ENCODE measurements at regions not wholly inside any gene's neighbourhood (a gene's known extent, or its start where the extent isn't known, plus 50 kb on each side); places are given as distances from the start of the nearest gene placed in this dataset.
"Not testable (repeated sequence)": the region's sequence is repeated elsewhere in the genome, so short reads cannot be mapped to it uniquely, and the experiment has no call there.

- DNase-seq (ENCODE audit: extremely low read depth in 1 of 11, low read depth in 9 of 11, low spot score in 4 of 11) = peak in 6 of 11 donors; percentile 7 to 41 (median 28)
Observed at GRCh38 chr4:126604268-126604867, 1028.4 kb upstream of the INTU start.

- no peak for DNase-seq (ENCODE audit: extremely low read depth in 1 of 11, low read depth in 9 of 11, low spot score in 4 of 11)
Observed at GRCh38 chr4:126610933-126611332, 1021.8 kb upstream of the INTU start.

DNA sequence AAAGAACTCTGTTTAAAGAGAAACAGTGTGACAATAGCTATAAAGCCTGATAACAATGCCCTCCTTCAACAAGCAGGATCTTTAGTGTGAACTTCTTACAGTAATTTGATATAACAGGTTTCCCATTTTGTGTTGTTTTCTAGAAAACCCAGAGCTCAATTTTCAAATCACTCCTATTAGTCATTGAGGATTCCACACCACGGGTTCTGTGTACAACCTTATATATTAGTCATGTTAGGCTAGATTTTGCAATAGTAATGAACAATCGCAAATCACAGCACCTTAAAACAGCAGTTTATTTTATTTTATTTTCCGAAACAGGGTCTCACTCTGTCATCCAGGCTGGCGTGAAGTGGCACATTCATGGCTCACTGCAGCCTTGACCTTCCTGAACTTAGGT, 1020.9 kb upstream of the INTU start:
- no peak for DNase-seq (ENCODE audit: extremely low read depth in 1 of 11, low read depth in 9 of 11, low spot score in 4 of 11)

- no peak for DNase-seq (ENCODE audit: extremely low read depth in 1 of 11, low read depth in 9 of 11, low spot score in 4 of 11)
Observed at GRCh38 chr4:126614356-126614855, 1018.4 kb upstream of the INTU start.

DNA sequence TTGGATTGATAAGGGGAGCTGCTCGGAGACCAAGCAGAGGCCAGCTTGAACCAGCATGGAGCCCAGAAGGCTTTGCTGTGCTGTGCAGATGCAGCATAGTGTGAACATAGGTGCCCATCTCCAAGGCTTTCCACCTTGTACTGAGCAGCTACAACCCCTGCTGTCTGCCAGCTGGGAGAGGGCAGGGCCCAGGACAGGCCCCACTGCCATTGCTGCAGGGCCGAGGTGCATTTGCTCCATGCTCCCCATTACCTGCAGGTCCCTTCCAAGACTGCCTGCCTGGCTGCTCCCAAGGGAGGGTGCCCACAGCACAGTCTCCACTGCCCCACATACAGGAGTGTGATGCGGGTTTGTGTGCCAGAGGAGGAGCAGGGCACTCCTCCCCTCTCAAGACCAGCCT, 1016.0 kb upstream of the INTU start:
- DNase-seq (ENCODE audit: extremely low read depth in 1 of 11, low read depth in 9 of 11, low spot score in 4 of 11) = no peak

- no peak for DNase-seq (ENCODE audit: extremely low read depth in 1 of 11, low read depth in 9 of 11, low spot score in 4 of 11)
Observed at GRCh38 chr4:126627255-126627654, 1005.5 kb upstream of the INTU start.

DNA sequence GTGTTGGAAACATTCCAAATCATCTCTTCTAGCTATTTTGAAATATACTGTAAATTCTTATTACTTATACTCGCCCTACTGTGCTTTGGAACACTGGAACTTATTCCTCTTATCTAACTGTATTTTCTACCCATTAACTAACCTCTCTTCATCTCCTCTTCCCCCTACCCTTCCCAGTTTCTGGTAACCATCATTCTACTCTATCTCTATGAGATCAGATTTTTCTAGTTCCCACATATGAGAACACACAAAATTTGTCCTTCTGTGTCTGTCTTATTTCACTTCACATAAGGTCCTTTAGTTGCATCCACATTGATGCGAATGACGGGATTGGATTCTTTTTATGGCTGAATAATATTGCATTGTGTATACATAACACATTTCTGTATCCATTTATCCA, 1003.8 kb upstream of the INTU start:
- DNase-seq (ENCODE audit: extremely low read depth in 1 of 11, low read depth in 9 of 11, low spot score in 4 of 11) = no peak

DNA sequence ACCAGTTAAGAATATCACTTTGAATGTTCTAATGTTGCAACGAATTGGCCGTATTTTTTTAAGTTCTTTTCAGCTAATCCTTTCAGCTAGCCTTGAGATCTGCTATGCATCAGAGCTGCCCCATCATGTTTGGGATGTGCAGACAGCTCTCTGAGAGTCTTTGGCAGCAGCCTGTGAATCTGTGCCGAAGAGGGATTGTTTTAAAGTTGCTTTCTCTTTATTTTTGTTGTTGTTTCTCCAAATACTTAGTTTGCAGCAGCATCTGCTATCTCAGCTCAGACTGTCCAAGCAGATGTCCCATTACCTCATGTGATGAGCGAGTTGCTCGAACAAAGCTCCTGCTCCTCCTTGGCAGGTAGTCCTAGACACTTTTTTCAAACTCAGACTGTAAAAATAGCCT, 1002.5 kb upstream of the INTU start:
- DNase-seq (ENCODE audit: extremely low read depth in 1 of 11, low read depth in 9 of 11, low spot score in 4 of 11) = no peak

DNA sequence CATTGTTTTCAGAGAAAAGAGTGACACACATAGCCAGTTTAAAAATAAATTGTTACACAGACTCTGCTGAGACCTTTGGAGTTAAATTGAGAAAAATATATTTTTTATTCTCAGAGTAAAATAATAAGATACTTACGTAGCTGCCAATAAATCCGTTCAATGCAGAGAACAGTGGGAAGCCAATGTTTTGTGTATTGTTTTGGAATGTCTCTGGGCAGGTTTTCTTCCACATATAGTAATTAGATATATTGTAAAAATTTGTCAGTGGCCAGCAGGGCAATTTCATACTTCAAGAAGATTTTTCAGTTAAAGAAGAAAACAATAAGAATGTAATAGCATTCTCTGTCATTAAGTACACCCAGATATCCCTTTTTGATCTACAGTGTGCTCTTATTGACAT, 999.5 kb upstream of the INTU start:
- no peak for DNase-seq (ENCODE audit: extremely low read depth in 1 of 11, low read depth in 9 of 11, low spot score in 4 of 11)

DNA sequence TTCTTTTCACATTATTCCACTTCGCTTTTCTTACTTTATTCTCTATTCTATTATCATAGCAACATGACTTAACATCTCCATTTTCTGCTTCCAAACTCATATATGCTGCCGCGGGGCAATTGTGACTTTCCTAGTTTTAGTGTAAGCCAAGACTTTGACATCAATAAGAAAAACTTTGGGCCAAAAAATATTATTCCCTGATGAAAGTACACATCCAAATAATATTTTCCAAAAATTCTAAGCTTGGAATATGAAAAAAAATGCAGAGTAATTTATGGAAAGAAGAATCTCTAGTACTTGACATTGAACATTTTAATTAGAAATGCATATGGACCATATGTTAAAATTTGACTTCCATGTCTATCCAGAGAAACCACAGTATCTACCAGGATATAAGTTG, 995.1 kb upstream of the INTU start:
- DNase-seq (ENCODE audit: extremely low read depth in 1 of 11, low read depth in 9 of 11, low spot score in 4 of 11) = no peak

DNA sequence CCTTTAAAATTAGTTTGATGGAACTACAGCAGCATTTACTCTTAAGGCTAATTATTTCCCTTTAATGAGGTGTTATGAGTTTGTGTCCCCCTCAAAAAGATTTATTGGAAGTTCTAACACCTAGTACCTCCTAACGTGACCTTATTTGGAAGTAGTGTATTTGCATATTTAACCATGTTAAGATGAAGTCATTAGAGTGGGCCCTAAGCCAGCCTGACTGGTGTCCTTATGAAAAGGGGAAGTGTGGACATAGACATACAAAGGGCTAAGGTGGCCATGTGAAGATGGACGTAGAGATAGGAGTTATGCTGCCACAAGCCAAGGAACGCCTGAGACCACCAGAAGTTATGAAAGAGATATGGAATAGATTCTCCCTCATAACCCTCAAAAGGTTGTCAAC, 985.4 kb upstream of the INTU start:
- DNase-seq (ENCODE audit: extremely low read depth in 1 of 11, low read depth in 9 of 11, low spot score in 4 of 11) = no peak

- DNase-seq (ENCODE audit: extremely low read depth in 1 of 11, low read depth in 9 of 11, low spot score in 4 of 11) = no peak
Observed at GRCh38 chr4:126647756-126648397, 984.9 kb upstream of the INTU start.

- no peak for DNase-seq (ENCODE audit: extremely low read depth in 1 of 11, low read depth in 9 of 11, low spot score in 4 of 11)
Observed at GRCh38 chr4:126658411-126658810, 974.3 kb upstream of the INTU start.

DNA sequence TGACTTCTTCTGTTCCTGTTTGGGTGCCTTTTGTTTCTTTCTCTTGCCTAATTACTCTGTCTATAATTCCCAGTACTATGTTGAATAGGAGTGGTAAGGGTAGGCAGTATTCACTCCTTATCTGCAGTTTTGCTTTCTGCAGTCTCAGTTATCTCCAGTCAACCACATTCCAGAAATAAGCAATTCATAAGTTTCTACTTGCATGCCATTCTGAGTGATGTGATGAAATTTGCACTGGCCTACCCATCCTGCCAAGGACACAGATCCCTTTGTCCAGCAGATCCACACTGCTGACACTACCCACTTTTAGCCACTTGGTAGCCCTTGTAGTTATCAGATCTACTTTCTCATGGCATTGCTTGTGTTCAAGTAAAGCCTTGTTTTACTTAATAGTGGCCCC, 971.6 kb upstream of the INTU start:
- no peak for DNase-seq (ENCODE audit: extremely low read depth in 1 of 11, low read depth in 9 of 11, low spot score in 4 of 11)

GRCh38 chr4:126664839-126665238, 967.9 kb upstream of the INTU start:
- DNase-seq (ENCODE audit: extremely low read depth in 1 of 11, low read depth in 9 of 11, low spot score in 4 of 11) = no peak

GRCh38 chr4:126670038-126670437, 962.7 kb upstream of the INTU start:
- not testable (repeated sequence) for DNase-seq (ENCODE audit: extremely low read depth in 1 of 11, low read depth in 9 of 11, low spot score in 4 of 11)

- no peak for DNase-seq (ENCODE audit: extremely low read depth in 1 of 11, low read depth in 9 of 11, low spot score in 4 of 11)
Observed at GRCh38 chr4:126678618-126679017, 954.1 kb upstream of the INTU start.

DNA sequence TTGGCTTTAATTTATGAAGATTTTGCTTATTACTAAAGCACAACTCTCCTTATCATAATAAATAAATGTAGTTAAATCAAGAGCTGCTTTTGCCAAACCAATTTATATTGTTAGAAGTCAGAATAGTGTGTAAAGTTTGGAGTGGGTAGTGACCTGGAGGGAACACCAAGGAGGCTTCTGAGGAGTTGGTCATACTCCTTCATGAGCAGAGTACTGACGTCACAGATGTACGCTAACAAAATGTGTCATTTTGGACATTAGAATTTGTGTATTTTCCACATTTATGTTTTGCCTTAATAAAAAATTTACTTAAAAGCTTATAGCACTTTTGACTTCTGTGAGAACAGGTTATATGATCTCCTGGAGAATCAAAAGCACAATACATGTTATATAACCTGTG, 953.5 kb upstream of the INTU start:
- no peak for DNase-seq (ENCODE audit: extremely low read depth in 1 of 11, low read depth in 9 of 11, low spot score in 4 of 11)

GRCh38 chr4:126682250-126682649, 950.5 kb upstream of the INTU start:
- no peak for DNase-seq (ENCODE audit: extremely low read depth in 1 of 11, low read depth in 9 of 11, low spot score in 4 of 11)

- no peak for DNase-seq (ENCODE audit: extremely low read depth in 1 of 11, low read depth in 9 of 11, low spot score in 4 of 11)
Observed at GRCh38 chr4:126686491-126686890, 946.3 kb upstream of the INTU start.

All from renal cortex interstitium (tissue), 11 donors.